Neural progenitor cell (in vitro differentiated cells): ENCODE measurements at regions not wholly inside any gene's neighbourhood (a gene's known extent, or its start where the extent isn't known, plus 50 kb on each side); places are given as distances from the start of the nearest gene placed in this dataset.
"Not testable (repeated sequence)": the region's sequence is repeated elsewhere in the genome, so short reads cannot be mapped to it uniquely, and the experiment has no call there.

Experiments
- DNase-seq: peaks from one replicate; pipeline ENCODE4 v3.0.0-alpha.2; 2016; ENCODE audit warnings: low spot score
- H2AFZ ChIP-seq: fragments of 200-600 bp; sonication (generic); replicated peaks from 2 replicates; pipeline ENCODE4 v1.6.1; 2016; ENCODE audit warnings: antibody characterized with exemption
- H3F3A ChIP-seq: fragments of 200-600 bp; sonication (generic); 2 replicates; pipeline ENCODE4 v1.6.1; 2016; ENCODE audit warnings: antibody characterized with exemption, low read depth
- H3K27ac ChIP-seq: fragments of 200-600 bp; sonication (generic); 2 replicates; pipeline ENCODE4 v1.5.1; 2016; ENCODE audit warnings: mild to moderate bottlenecking
- H3K27me3 ChIP-seq: fragments of 200-600 bp; sonication (generic); 2 replicates; pipeline ENCODE4 v1.6.1; 2016; ENCODE audit warnings: mild to moderate bottlenecking, moderate library complexity
- H3K36me3 ChIP-seq: fragments of 200-600 bp; sonication (generic); 2 replicates; pipeline ENCODE4 v1.5.1; 2016
- H3K4me1 ChIP-seq: fragments of 200-600 bp; sonication (generic); 2 replicates; pipeline ENCODE4 v1.6.1; 2016; ENCODE audit warnings: mixed run types
- H3K4me2 ChIP-seq: fragments of 200-600 bp; sonication (generic); 2 replicates; pipeline ENCODE4 v1.6.1; 2016
- H3K4me3 ChIP-seq: fragments of 200-600 bp; sonication (generic); 2 replicates; pipeline ENCODE4 v1.5.1; 2016
- H3K79me2 ChIP-seq: fragments of 200-600 bp; sonication (generic); 2 replicates; pipeline ENCODE4 v1.6.1; 2016; ENCODE audit warnings: low read depth
- H3K9ac ChIP-seq: fragments of 200-600 bp; sonication (generic); 2 replicates; pipeline ENCODE4 v1.6.1; 2016
- H3K9me3 ChIP-seq: fragments of 200-600 bp; sonication (generic); 2 replicates; pipeline ENCODE4 v1.5.1; 2016; ENCODE audit warnings: low read depth
- H4K20me1 ChIP-seq: fragments of 200-600 bp; sonication (generic); 2 replicates; pipeline ENCODE4 v1.6.1; 2016; ENCODE audit warnings: low read depth
- H3K27ac Mint-ChIP-seq: 3 replicates; pipeline ENCODE4 v1.8.0; 2021; ENCODE audit warnings: mixed read lengths
- H3K27me3 Mint-ChIP-seq: 2 replicates; pipeline ENCODE4 v1.8.0; 2022; ENCODE audit warnings: low read depth, mild to moderate bottlenecking, inconsistent platforms, moderate library complexity, mixed read lengths; ENCODE audit not compliant: insufficient read depth
- H3K36me3 Mint-ChIP-seq: 3 replicates; pipeline ENCODE4 v1.8.0; 2021; ENCODE audit warnings: mixed read lengths
- H3K4me1 Mint-ChIP-seq: 3 replicates; pipeline ENCODE4 v1.8.0; 2021; ENCODE audit warnings: mixed read lengths
- H3K4me3 Mint-ChIP-seq: 3 replicates; pipeline ENCODE4 v1.8.0; 2021; ENCODE audit warnings: mild to moderate bottlenecking, moderate library complexity, mixed read lengths
- H3K9me3 Mint-ChIP-seq: 3 replicates; pipeline ENCODE4 v1.8.0; 2020; ENCODE audit warnings: mixed read lengths
- CTCF ChIP-seq: fragments of 200-600 bp; sonication (generic); IDR thresholded peaks from 2 replicates; pipeline ENCODE4 v1.5.1; 2017; ENCODE audit warnings: antibody characterized with exemption, mild to moderate bottlenecking
- EZH2 ChIP-seq: fragments of 200-600 bp; sonication (generic); IDR thresholded peaks from 2 replicates; pipeline ENCODE4 v1.6.1; 2017; ENCODE audit warnings: antibody characterized with exemption, mild to moderate bottlenecking, moderate library complexity
- EZH2phosphoT487 ChIP-seq: fragments of 200-600 bp; sonication (generic); IDR thresholded peaks from 2 replicates; pipeline ENCODE4 v1.6.1; 2017; ENCODE audit warnings: antibody characterized with exemption

- no peaks in the 10 kb centered on the region for H3K27me3 ChIP-seq
- peaks cover 2% of the 10 kb centered on the region for H3K36me3 Mint-ChIP-seq
- TF ChIP-seq EZH2 (no peak), EZH2phosphoT487 (no peak)
- H3K4me1 ChIP-seq = peaks cover 9% of the 10 kb centered on the region
- H3K27me3 Mint-ChIP-seq = peaks cover 6% of the 10 kb centered on the region
- peak overlapping the region; percentile 86 for H3K27ac Mint-ChIP-seq
- DNase-seq = peak; percentile 62
- no peaks in the 10 kb centered on the region for H3K79me2 ChIP-seq
- no peaks in the 10 kb centered on the region for H3K9me3 ChIP-seq
- H3K9ac ChIP-seq = no peak overlapping the region
- H3K4me1 Mint-ChIP-seq = peaks cover 17% of the 10 kb centered on the region
- H4K20me1 ChIP-seq = no peaks in the 10 kb centered on the region
- no peaks in the 10 kb centered on the region for H3K36me3 ChIP-seq
- no peak overlapping the region for H3K4me3 Mint-ChIP-seq
- H2AFZ ChIP-seq = peak overlapping the region; percentile 73
- H3F3A ChIP-seq = no peaks in the 10 kb centered on the region
- no peak overlapping the region for H3K4me3 ChIP-seq
- H3K4me2 ChIP-seq = no peak overlapping the region
- peaks cover 16% of the 10 kb centered on the region for H3K9me3 Mint-ChIP-seq
- H3K27ac ChIP-seq = no peak overlapping the region
These were observed 336.6 kb downstream of the QKI start for GRCh38 chr6:163751032-163751525.

- H3K27me3 Mint-ChIP-seq = peaks cover 6% of the 10 kb centered on the region
- Histone ChIP-seq H3K27ac (no peak overlapping the region), H3K4me1 (peaks cover 14% of the 10 kb centered on the region), H3K4me3 (no peak overlapping the region), H3K36me3 (no peaks in the 10 kb centered on the region), H3K9me3 (no peaks in the 10 kb centered on the region), H4K20me1 (no peaks in the 10 kb centered on the region), H2AFZ (no peak overlapping the region), H3K79me2 (no peaks in the 10 kb centered on the region), H3F3A (no peaks in the 10 kb centered on the region), H3K9ac (no peak overlapping the region), H3K4me2 (no peak overlapping the region), H3K27me3 (no peaks in the 10 kb centered on the region)
- H3K9me3 Mint-ChIP-seq = peaks cover 16% of the 10 kb centered on the region
- no peak for DNase-seq
- H3K4me1 Mint-ChIP-seq = peaks cover 22% of the 10 kb centered on the region
- no peak overlapping the region for H3K4me3 Mint-ChIP-seq
- H3K36me3 Mint-ChIP-seq = peaks cover 2% of the 10 kb centered on the region
- H3K27ac Mint-ChIP-seq = peak overlapping the region; percentile 86
- TF ChIP-seq EZH2phosphoT487 (no peak), EZH2 (no peak), CTCF (no peak)
These were observed 336.0 kb downstream of the QKI start for GRCh38 chr6:163750431-163751031.

GRCh38 chr6:163748886-163749285 is 334.4 kb downstream of the QKI start:
- Histone ChIP-seq H3F3A (no peaks in the 10 kb centered on the region), H3K27ac (no peak overlapping the region), H3K9me3 (no peaks in the 10 kb centered on the region), H3K79me2 (no peaks in the 10 kb centered on the region), H3K36me3 (no peaks in the 10 kb centered on the region), H3K27me3 (no peaks in the 10 kb centered on the region), H4K20me1 (no peaks in the 10 kb centered on the region), H3K9ac (no peak overlapping the region), H3K4me2 (no peak overlapping the region), H3K4me1 (peaks cover 15% of the 10 kb centered on the region), H3K4me3 (no peak overlapping the region), H2AFZ (no peak overlapping the region)
- no peaks in the 10 kb centered on the region for H3K36me3 Mint-ChIP-seq
- peaks cover 11% of the 10 kb centered on the region for H3K9me3 Mint-ChIP-seq
- TF ChIP-seq EZH2phosphoT487 (no peak), EZH2 (no peak), CTCF (no peak)
- peaks cover 6% of the 10 kb centered on the region for H3K27me3 Mint-ChIP-seq
- no peak overlapping the region for H3K4me3 Mint-ChIP-seq
- no peak for DNase-seq
- peaks cover 31% of the 10 kb centered on the region for H3K4me1 Mint-ChIP-seq
- H3K27ac Mint-ChIP-seq = peak overlapping the region; percentile 89

GRCh38 chr6:163748036-163748435 is 333.5 kb downstream of the QKI start:
- H3K27me3 Mint-ChIP-seq = peaks cover 6% of the 10 kb centered on the region
- no peaks in the 10 kb centered on the region for H3K36me3 ChIP-seq
- no peak overlapping the region for H3K27ac ChIP-seq
- TF ChIP-seq CTCF (no peak), EZH2phosphoT487 (no peak), EZH2 (no peak)
- H2AFZ ChIP-seq = no peak overlapping the region
- no peak overlapping the region for H3K9ac ChIP-seq
- H3K36me3 Mint-ChIP-seq = no peaks in the 10 kb centered on the region
- H3K9me3 Mint-ChIP-seq = peaks cover 11% of the 10 kb centered on the region
- H3K9me3 ChIP-seq = no peaks in the 10 kb centered on the region
- H3K27ac Mint-ChIP-seq = no peak overlapping the region
- no peak overlapping the region for H3K4me3 ChIP-seq
- no peaks in the 10 kb centered on the region for H3F3A ChIP-seq
- H3K4me1 ChIP-seq = peaks cover 15% of the 10 kb centered on the region
- H3K4me3 Mint-ChIP-seq = no peak overlapping the region
- H3K27me3 ChIP-seq = no peaks in the 10 kb centered on the region
- peaks cover 31% of the 10 kb centered on the region for H3K4me1 Mint-ChIP-seq
- no peak for DNase-seq
- H4K20me1 ChIP-seq = no peaks in the 10 kb centered on the region
- H3K4me2 ChIP-seq = no peak overlapping the region
- no peaks in the 10 kb centered on the region for H3K79me2 ChIP-seq

- H3K27me3 ChIP-seq, H3K36me3 Mint-ChIP-seq, H3K27me3 Mint-ChIP-seq, H3K4me3 ChIP-seq, H3K79me2 ChIP-seq, DNase-seq, H3K4me3 Mint-ChIP-seq, H3K4me2 ChIP-seq, H2AFZ ChIP-seq, H3K9ac ChIP-seq, H4K20me1 ChIP-seq, H3K27ac ChIP-seq, H3F3A ChIP-seq, H3K36me3 ChIP-seq, H3K9me3 ChIP-seq, H3K9me3 Mint-ChIP-seq: not testable (repeated sequence)
- peaks cover 31% of the 10 kb centered on the region for H3K4me1 Mint-ChIP-seq
- peak overlapping the region; percentile 72 for H3K27ac Mint-ChIP-seq
- peaks cover 15% of the 10 kb centered on the region for H3K4me1 ChIP-seq
These were observed 332.5 kb downstream of the QKI start for GRCh38 chr6:163747058-163747457.
